ENCODE measurements at regions not wholly inside any gene's neighbourhood (a gene's known extent, or its start where the extent isn't known, plus 50 kb on each side); places are given as distances from the start of the nearest gene placed in this dataset.
"Not testable (repeated sequence)": the region's sequence is repeated elsewhere in the genome, so short reads cannot be mapped to it uniquely, and the experiment has no call there.

DNA sequence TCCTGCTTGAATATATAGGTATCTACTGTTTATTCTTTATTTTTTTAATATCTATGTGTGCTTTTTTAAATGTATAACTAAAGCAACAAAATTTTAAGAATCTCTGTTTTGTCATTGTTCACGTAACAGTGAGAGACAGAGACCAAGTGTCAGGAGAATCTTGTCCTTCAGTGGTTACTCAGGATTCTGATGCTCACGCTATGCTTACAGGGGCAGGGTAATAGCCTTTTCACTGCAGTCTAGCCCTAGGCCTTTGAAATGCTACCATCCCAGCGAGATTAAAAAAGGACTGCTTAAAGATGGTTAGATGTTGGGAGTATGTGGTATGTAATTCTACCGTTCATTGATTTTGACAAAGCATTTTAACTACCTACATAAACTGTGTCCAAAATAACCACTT, 71.6 kb upstream of the EGFR start:
- Histone ChIP-seq H3K4me1 (ENCODE audit: control insufficient read depth in 1 of 2, insufficient read depth in 2 of 2, low read length in 2 of 2) (no peaks in the 10 kb centered on the region), H3K4me3 (replicated peaks in 1 of 3; ENCODE audit: low read depth in 2 of 3, low read length in 3 of 3) (no peak overlapping the region), H3K27me3 (ENCODE audit: control insufficient read depth in 2 of 2, insufficient read depth in 2 of 2, low read length in 2 of 2) (no peaks in the 10 kb centered on the region), H3K36me3 (replicated peaks in 1 of 2; ENCODE audit: control insufficient read depth in 1 of 2, insufficient read depth in 2 of 2, low read length in 2 of 2) (no peaks in the 10 kb centered on the region), H3K9ac (ENCODE audit: insufficient read depth, low read length, poor library complexity, severe bottlenecking) (no peak overlapping the region), H3K9me3 (replicated peaks in 1 of 2; ENCODE audit: control insufficient read depth in 1 of 2, insufficient read depth in 1 of 2, low read length in 2 of 2) (peaks cover 0 to 4% of the 10 kb centered on the region in 2 donors), H3K4me2 (replicated peaks; ENCODE audit: extremely low read depth, low read length, poor library complexity, severe bottlenecking) (no peak overlapping the region), H3K79me2 (ENCODE audit: insufficient read depth, low read length) (no peaks in the 10 kb centered on the region), H3K27ac (ENCODE audit: low read depth in 1 of 2, low read length in 2 of 2) (no peak overlapping the region), H4K20me1 (ENCODE audit: insufficient read depth, low read length) (no peaks in the 10 kb centered on the region), H2AFZ (ENCODE audit: insufficient read depth, low read depth, low read length, poor library complexity, severe bottlenecking) (no peak overlapping the region)
- Mint-ChIP-seq H3K27ac (no peak overlapping the region), H3K27me3 (ENCODE audit: low read depth in 3 of 3) (peaks cover 0 to 1% (median 0%) of the 10 kb centered on the region in 3 donors), H3K36me3 (no peaks in the 10 kb centered on the region), H3K4me1 (no peaks in the 10 kb centered on the region), H3K9me3 (peaks cover 0 to 8% (median 3%) of the 10 kb centered on the region in 7 donors), H3K4me3 (no peak overlapping the region)
- 90% methylated on average over 2 of the region's 4 CpGs for WGBS (ENCODE audit: insufficient coverage)
- intact Hi-C loops (cut with micrococcal nuclease), result no loop called here
- TF ChIP-seq, protein P1, sequence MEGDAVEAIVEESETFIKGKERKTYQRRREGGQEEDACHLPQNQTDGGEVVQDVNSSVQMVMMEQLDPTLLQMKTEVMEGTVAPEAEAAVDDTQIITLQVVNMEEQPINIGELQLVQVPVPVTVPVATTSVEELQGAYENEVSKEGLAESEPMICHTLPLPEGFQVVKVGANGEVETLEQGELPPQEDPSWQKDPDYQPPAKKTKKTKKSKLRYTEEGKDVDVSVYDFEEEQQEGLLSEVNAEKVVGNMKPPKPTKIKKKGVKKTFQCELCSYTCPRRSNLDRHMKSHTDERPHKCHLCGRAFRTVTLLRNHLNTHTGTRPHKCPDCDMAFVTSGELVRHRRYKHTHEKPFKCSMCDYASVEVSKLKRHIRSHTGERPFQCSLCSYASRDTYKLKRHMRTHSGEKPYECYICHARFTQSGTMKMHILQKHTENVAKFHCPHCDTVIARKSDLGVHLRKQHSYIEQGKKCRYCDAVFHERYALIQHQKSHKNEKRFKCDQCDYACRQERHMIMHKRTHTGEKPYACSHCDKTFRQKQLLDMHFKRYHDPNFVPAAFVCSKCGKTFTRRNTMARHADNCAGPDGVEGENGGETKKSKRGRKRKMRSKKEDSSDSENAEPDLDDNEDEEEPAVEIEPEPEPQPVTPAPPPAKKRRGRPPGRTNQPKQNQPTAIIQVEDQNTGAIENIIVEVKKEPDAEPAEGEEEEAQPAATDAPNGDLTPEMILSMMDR (IDR thresholded peaks at IDR 0.05), result no peak
- DNase-seq, result no peak

- H3K9me3 Mint-ChIP-seq; H3K36me3 ChIP-seq (replicated peaks in 1 of 2; ENCODE audit: control insufficient read depth in 1 of 2, insufficient read depth in 2 of 2, low read length in 2 of 2); DNase-seq; H2AFZ ChIP-seq (ENCODE audit: insufficient read depth, low read depth, low read length, poor library complexity, severe bottlenecking); H3K27ac Mint-ChIP-seq; H3K4me1 ChIP-seq (ENCODE audit: control insufficient read depth in 1 of 2, insufficient read depth in 2 of 2, low read length in 2 of 2); H3K9ac ChIP-seq (ENCODE audit: insufficient read depth, low read length, poor library complexity, severe bottlenecking); H3K4me1 Mint-ChIP-seq; H3K27ac ChIP-seq (ENCODE audit: low read depth in 1 of 2, low read length in 2 of 2); H3K4me3 Mint-ChIP-seq; H3K9me3 ChIP-seq (replicated peaks in 1 of 2; ENCODE audit: control insufficient read depth in 1 of 2, insufficient read depth in 1 of 2, low read length in 2 of 2); H3K27me3 Mint-ChIP-seq (ENCODE audit: low read depth in 3 of 3); H3K27me3 ChIP-seq (ENCODE audit: control insufficient read depth in 2 of 2, insufficient read depth in 2 of 2, low read length in 2 of 2); intact Hi-C loops (cut with micrococcal nuclease); H3K79me2 ChIP-seq (ENCODE audit: insufficient read depth, low read length); H4K20me1 ChIP-seq (ENCODE audit: insufficient read depth, low read length); H3K36me3 Mint-ChIP-seq; H3K4me2 ChIP-seq (replicated peaks; ENCODE audit: extremely low read depth, low read length, poor library complexity, severe bottlenecking); H3K4me3 ChIP-seq (replicated peaks in 1 of 3; ENCODE audit: low read depth in 2 of 3, low read length in 3 of 3): not testable (repeated sequence)
- 100% methylated on average over 1 of the region's 1 CpG for WGBS (ENCODE audit: insufficient coverage)
These were observed 69.3 kb upstream of the EGFR start for GRCh38 chr7:54949514-54949913.
